ENCODE measurements at regions not wholly inside any gene's neighbourhood (a gene's known extent, or its start where the extent isn't known, plus 50 kb on each side); places are given as distances from the start of the nearest gene placed in this dataset.

- Histone ChIP-seq H3K9me3 (ENCODE audit: low read depth, low read length) (no peaks in the 10 kb centered on the region), H3K9ac (ENCODE audit: insufficient read length) (no peak overlapping the region), H3K4me3 (no peak overlapping the region), H3K36me3 (ENCODE audit: insufficient read depth, low read length) (no peaks in the 10 kb centered on the region), H3K27ac (no peak overlapping the region)
- TF ChIP-seq POLR2AphosphoS5 (IDR thresholded peaks at IDR 0.05; ENCODE audit: borderline replicate concordance, low read depth, low read length) (no peak), FOXP2 (optimal IDR thresholded peaks at IDR 0.05; ENCODE audit: control extremely low read depth, extremely low read length, insufficient read depth) (no peak), EZH2 (IDR thresholded peaks at IDR 0.05) (no peak)
- DNase-seq (ENCODE audit: low read depth, low spot score): no peak
Measured at GRCh38 chrX:79645749-79646148, 278.6 kb upstream of the ITM2A start.

GRCh38 chrX:79631526-79631925 lies 264.4 kb upstream of the ITM2A start:
- H3K9ac ChIP-seq (ENCODE audit: insufficient read length): no peak overlapping the region
- H3K4me3 ChIP-seq: no peak overlapping the region
- H3K27ac ChIP-seq: no peak overlapping the region
- H3K36me3 ChIP-seq (ENCODE audit: insufficient read depth, low read length): no peaks in the 10 kb centered on the region
- no peaks in the 10 kb centered on the region for H3K9me3 ChIP-seq (ENCODE audit: low read depth, low read length)
- TF ChIP-seq FOXP2 (optimal IDR thresholded peaks at IDR 0.05; ENCODE audit: control extremely low read depth, extremely low read length, insufficient read depth) (no peak), POLR2AphosphoS5 (IDR thresholded peaks at IDR 0.05; ENCODE audit: borderline replicate concordance, low read depth, low read length) (no peak), EZH2 (IDR thresholded peaks at IDR 0.05) (no peak)
- no peak for DNase-seq (ENCODE audit: low read depth, low spot score)

GRCh38 chrX:79630033-79631009 lies 263.2 kb upstream of the ITM2A start:
- no peaks in the 10 kb centered on the region for H3K36me3 ChIP-seq (ENCODE audit: insufficient read depth, low read length)
- DNase-seq (ENCODE audit: low read depth, low spot score): no peak
- H3K27ac ChIP-seq: no peak overlapping the region
- H3K4me3 ChIP-seq: no peak overlapping the region
- TF ChIP-seq FOXP2 (optimal IDR thresholded peaks at IDR 0.05; ENCODE audit: control extremely low read depth, extremely low read length, insufficient read depth): no peak
- TF ChIP-seq POLR2AphosphoS5 (IDR thresholded peaks at IDR 0.05; ENCODE audit: borderline replicate concordance, low read depth, low read length): no peak
- TF ChIP-seq EZH2 (IDR thresholded peaks at IDR 0.05): no peak
- H3K9ac ChIP-seq (ENCODE audit: insufficient read length): no peak overlapping the region
- H3K9me3 ChIP-seq (ENCODE audit: low read depth, low read length): no peaks in the 10 kb centered on the region

GRCh38 chrX:79623098-79623762 lies 256.1 kb upstream of the ITM2A start:
- Histone ChIP-seq H3K9ac (ENCODE audit: insufficient read length) (no peak overlapping the region), H3K27ac (no peak overlapping the region), H3K36me3 (ENCODE audit: insufficient read depth, low read length) (no peaks in the 10 kb centered on the region), H3K4me3 (no peak overlapping the region), H3K9me3 (ENCODE audit: low read depth, low read length) (no peaks in the 10 kb centered on the region)
- DNase-seq (ENCODE audit: low read depth, low spot score): no peak
- no peak for TF ChIP-seq FOXP2 (optimal IDR thresholded peaks at IDR 0.05; ENCODE audit: control extremely low read depth, extremely low read length, insufficient read depth)
- no peak for TF ChIP-seq POLR2AphosphoS5 (IDR thresholded peaks at IDR 0.05; ENCODE audit: borderline replicate concordance, low read depth, low read length)
- no peak for TF ChIP-seq EZH2 (IDR thresholded peaks at IDR 0.05)

GRCh38 chrX:79618280-79618679 lies 251.1 kb upstream of the ITM2A start:
- no peak for DNase-seq (ENCODE audit: low read depth, low spot score)
- Histone ChIP-seq H3K4me3 (no peak overlapping the region), H3K9me3 (ENCODE audit: low read depth, low read length) (no peaks in the 10 kb centered on the region), H3K36me3 (ENCODE audit: insufficient read depth, low read length) (no peaks in the 10 kb centered on the region), H3K27ac (no peak overlapping the region), H3K9ac (ENCODE audit: insufficient read length) (no peak overlapping the region)
- no peak for TF ChIP-seq POLR2AphosphoS5 (IDR thresholded peaks at IDR 0.05; ENCODE audit: borderline replicate concordance, low read depth, low read length)

- DNase-seq (ENCODE audit: low read depth, low spot score): no peak
- TF ChIP-seq FOXP2 (optimal IDR thresholded peaks at IDR 0.05; ENCODE audit: control extremely low read depth, extremely low read length, insufficient read depth) (no peak), EZH2 (IDR thresholded peaks at IDR 0.05) (no peak), POLR2AphosphoS5 (IDR thresholded peaks at IDR 0.05; ENCODE audit: borderline replicate concordance, low read depth, low read length) (no peak)
- no peaks in the 10 kb centered on the region for H3K36me3 ChIP-seq (ENCODE audit: insufficient read depth, low read length)
- H3K9ac ChIP-seq (ENCODE audit: insufficient read length): no peak overlapping the region
- H3K9me3 ChIP-seq (ENCODE audit: low read depth, low read length): no peaks in the 10 kb centered on the region
- no peak overlapping the region for H3K27ac ChIP-seq
- H3K4me3 ChIP-seq: no peak overlapping the region
Measured at GRCh38 chrX:79604364-79604763, 237.2 kb upstream of the ITM2A start.

GRCh38 chrX:79601341-79602131 lies 234.4 kb upstream of the ITM2A start:
- H3K9me3 ChIP-seq (ENCODE audit: low read depth, low read length): no peaks in the 10 kb centered on the region
- H3K4me3 ChIP-seq: no peak overlapping the region
- H3K27ac ChIP-seq: no peak overlapping the region
- H3K36me3 ChIP-seq (ENCODE audit: insufficient read depth, low read length): no peaks in the 10 kb centered on the region
- DNase-seq (ENCODE audit: low read depth, low spot score): no peak
- H3K9ac ChIP-seq (ENCODE audit: insufficient read length): no peak overlapping the region
- TF ChIP-seq FOXP2 (optimal IDR thresholded peaks at IDR 0.05; ENCODE audit: control extremely low read depth, extremely low read length, insufficient read depth) (no peak), POLR2AphosphoS5 (IDR thresholded peaks at IDR 0.05; ENCODE audit: borderline replicate concordance, low read depth, low read length) (no peak), EZH2 (IDR thresholded peaks at IDR 0.05) (no peak)

GRCh38 chrX:79592259-79592658 lies 225.1 kb upstream of the ITM2A start:
- H3K4me3 ChIP-seq: no peak overlapping the region
- TF ChIP-seq POLR2AphosphoS5 (IDR thresholded peaks at IDR 0.05; ENCODE audit: borderline replicate concordance, low read depth, low read length): no peak
- TF ChIP-seq EZH2 (IDR thresholded peaks at IDR 0.05): no peak
- no peak for TF ChIP-seq FOXP2 (optimal IDR thresholded peaks at IDR 0.05; ENCODE audit: control extremely low read depth, extremely low read length, insufficient read depth)
- DNase-seq (ENCODE audit: low read depth, low spot score): no peak
- no peaks in the 10 kb centered on the region for H3K9me3 ChIP-seq (ENCODE audit: low read depth, low read length)
- H3K27ac ChIP-seq: no peak overlapping the region
- H3K36me3 ChIP-seq (ENCODE audit: insufficient read depth, low read length): no peaks in the 10 kb centered on the region
- H3K9ac ChIP-seq (ENCODE audit: insufficient read length): no peak overlapping the region
